GM13977 (cell line): ENCODE measurements at regions not wholly inside any gene's neighbourhood (a gene's known extent, or its start where the extent isn't known, plus 50 kb on each side); places are given as distances from the start of the nearest gene placed in this dataset.

Experiments used
- DNase-seq: peaks from one replicate; pipeline ENCODE4 v3.0.0; 2012; ENCODE audit warnings: low spot score
- CTCF ChIP-seq: IDR thresholded peaks from 2 replicates; pipeline ENCODE4 v1.5.1; 2012; ENCODE audit warnings: mild to moderate bottlenecking, control low read depth; ENCODE audit not compliant: insufficient read depth; ENCODE audit errors: extremely low read depth, missing control alignments
- in situ Hi-C: fragments of 300-500 bp; cut with MboI; formaldehyde crosslinking; loops from one replicate; pipeline ENCODE4 v1.12.0; 2022; ENCODE audit warnings: low sequenced_read_pairs, low pct_unique_long_range_greater_than_20kb, mixed read lengths, inconsistent platforms; ENCODE audit not compliant: unreplicated experiment

- no peak for TF ChIP-seq CTCF
- in situ Hi-C loops: no loop called here
These were observed 1450.5 kb downstream of the EFNB2 start for GRCh38 chr13:105084931-105085330.

GRCh38 chr13:105083992-105084391, 1451.5 kb downstream of the EFNB2 start:
- no peak for TF ChIP-seq CTCF
- in situ Hi-C loops: no loop called here
- no peak for DNase-seq

More at GRCh38 chr13:105084931-105085330, 1450.5 kb downstream of the EFNB2 start:
- DNase-seq: no peak

- DNase-seq: no peak
- no peak for TF ChIP-seq CTCF
- in situ Hi-C loops: no loop called here
These were observed 1460.7 kb downstream of the EFNB2 start for GRCh38 chr13:105074755-105075154.

GRCh38 chr13:105073041-105073440, 1462.4 kb downstream of the EFNB2 start:
- in situ Hi-C loops: no loop called here
- DNase-seq: no peak
- no peak for TF ChIP-seq CTCF

- no peak for TF ChIP-seq CTCF
- in situ Hi-C loops: no loop called here
- no peak for DNase-seq
These were observed 1465.0 kb downstream of the EFNB2 start for GRCh38 chr13:105070452-105070851.

- DNase-seq: no peak
These were observed 1466.4 kb downstream of the EFNB2 start for GRCh38 chr13:105069106-105069505.

More at GRCh38 chr13:105069106-105069505, 1466.4 kb downstream of the EFNB2 start:
- in situ Hi-C loops: no loop called here
- no peak for TF ChIP-seq CTCF
